Hypothalamus (tissue), 51 donors: ENCODE measurements at regions not wholly inside any gene's neighbourhood (a gene's known extent, or its start where the extent isn't known, plus 50 kb on each side); places are given as distances from the start of the nearest gene placed in this dataset.

ENCODE experiments used
- DNase-seq, 51 donors: peaks; one replicate each; lab custom pipeline; 2025; lab: John Stamatoyannopoulos, UW

- DNase-seq = no peak
Observed at GRCh38 chr5:117220730-117221129, 646.1 kb upstream of the SEMA6A start.

- no peak for DNase-seq
Observed at GRCh38 chr5:117218789-117219188, 644.2 kb upstream of the SEMA6A start.

GRCh38 chr5:117212866-117213265, 638.2 kb upstream of the SEMA6A start:
- no peak for DNase-seq

GRCh38 chr5:117210796-117211195, 636.2 kb upstream of the SEMA6A start:
- DNase-seq = no peak

- no peak for DNase-seq
Observed at GRCh38 chr5:117209479-117209878, 634.9 kb upstream of the SEMA6A start.

GRCh38 chr5:117207088-117207668, 632.6 kb upstream of the SEMA6A start:
- no peak for DNase-seq

GRCh38 chr5:117205894-117206293, 631.3 kb upstream of the SEMA6A start:
- no peak for DNase-seq

- DNase-seq = peak in 1 of 51 donors; percentile 14
Observed at GRCh38 chr5:117204926-117205869, 630.6 kb upstream of the SEMA6A start.

GRCh38 chr5:117204404-117204803, 629.8 kb upstream of the SEMA6A start:
- DNase-seq = peak in 1 of 51 donors; percentile 6

GRCh38 chr5:117203584-117203983, 629.0 kb upstream of the SEMA6A start:
- no peak for DNase-seq

- no peak for DNase-seq
Observed at GRCh38 chr5:117201001-117201400, 626.4 kb upstream of the SEMA6A start.

- DNase-seq = no peak
Observed at GRCh38 chr5:117195076-117195475, 620.5 kb upstream of the SEMA6A start.

GRCh38 chr5:117191251-117191650, 616.6 kb upstream of the SEMA6A start:
- no peak for DNase-seq

- no peak for DNase-seq
Observed at GRCh38 chr5:117189784-117190183, 615.2 kb upstream of the SEMA6A start.

- DNase-seq = no peak
Observed at GRCh38 chr5:117188211-117188610, 613.6 kb upstream of the SEMA6A start.

GRCh38 chr5:117186751-117187150, 612.1 kb upstream of the SEMA6A start:
- no peak for DNase-seq

- DNase-seq = no peak
Observed at GRCh38 chr5:117183326-117183725, 608.7 kb upstream of the SEMA6A start.

- peak in 1 of 51 donors; percentile 34 for DNase-seq
Observed at GRCh38 chr5:117182104-117182503, 607.5 kb upstream of the SEMA6A start.

GRCh38 chr5:117177302-117177701, 602.7 kb upstream of the SEMA6A start:
- no peak for DNase-seq

- peak in 1 of 51 donors; percentile 31 for DNase-seq
Observed at GRCh38 chr5:117165068-117165467, 590.4 kb upstream of the SEMA6A start.

GRCh38 chr5:117161718-117162335, 587.2 kb upstream of the SEMA6A start:
- peak in 2 of 51 donors; percentile 0 to 26 for DNase-seq

- DNase-seq = no peak
Observed at GRCh38 chr5:117160391-117160790, 585.8 kb upstream of the SEMA6A start.
